DOHH2 (cell line): ENCODE measurements at regions not wholly inside any gene's neighbourhood (a gene's known extent, or its start where the extent isn't known, plus 50 kb on each side); places are given as distances from the start of the nearest gene placed in this dataset.

Source experiments
- CTCF ChIP-seq: fragments of 200-600 bp; sonication (generic); IDR thresholded peaks from one replicate; pipeline ENCODE4 v1.5.1; 2014; ENCODE audit warnings: antibody characterized with exemption, mild to moderate bottlenecking, low read depth, low read length; ENCODE audit not compliant: poor library complexity, severe bottlenecking
- EZH2phosphoT487 ChIP-seq: fragments of 200-600 bp; sonication (generic); IDR thresholded peaks from 2 replicates; pipeline ENCODE4 v1.6.1; 2017; ENCODE audit warnings: borderline replicate concordance, mild to moderate bottlenecking, antibody characterized with exemption, low read length, moderate library complexity, mixed read lengths

- no peak for TF ChIP-seq CTCF
- no peak for TF ChIP-seq EZH2phosphoT487
These were observed 54.1 kb upstream of the B3GAT1 start for GRCh38 chr11:134466156-134466555.
